LNCaP clone FGC (cell line): ENCODE measurements at regions not wholly inside any gene's neighbourhood (a gene's known extent, or its start where the extent isn't known, plus 50 kb on each side); places are given as distances from the start of the nearest gene placed in this dataset.
A peak's percentile ranks its signal among the peaks of the same experiment; 100 is the strongest.
"Not testable (repeated sequence)": the region's sequence is repeated elsewhere in the genome, so short reads cannot be mapped to it uniquely, and the experiment has no call there.

Experiments used
- DNase-seq: peaks from one replicate; pipeline ENCODE4 v3.0.0-alpha.2; 2011; ENCODE audit warnings: low read depth
- H3K4me3 ChIP-seq: 2 replicates; pipeline ENCODE4 v1.5.1; 2011; ENCODE audit warnings: mild to moderate bottlenecking, low read depth, low read length, control low read depth
- CTCF ChIP-seq: IDR thresholded peaks from 2 replicates; pipeline ENCODE4 v1.5.1; 2012; ENCODE audit warnings: mild to moderate bottlenecking; ENCODE audit not compliant: control insufficient read depth, insufficient read depth; ENCODE audit errors: extremely low read depth

GRCh38 chr22:19658967-19659804, 55.1 kb upstream of the SEPTIN5 start:
- no peak for TF ChIP-seq CTCF
- no peak for DNase-seq
- H3K4me3 ChIP-seq, result no peak overlapping the region

GRCh38 chr22:19659805-19660345, 54.4 kb upstream of the SEPTIN5 start:
- DNase-seq, result no peak

GRCh38 chr22:19660583-19660982, 53.7 kb upstream of the SEPTIN5 start:
- H3K4me3 ChIP-seq, DNase-seq: not testable (repeated sequence)

More at GRCh38 chr22:19659805-19660345, 54.4 kb upstream of the SEPTIN5 start:
- no peak for TF ChIP-seq CTCF
- H3K4me3 ChIP-seq, result no peak overlapping the region

- no peak overlapping the region for H3K4me3 ChIP-seq
- no peak for TF ChIP-seq CTCF
- no peak for DNase-seq
Observed at GRCh38 chr22:19661156-19661555, 53.1 kb upstream of the SEPTIN5 start.

- not testable (repeated sequence) for DNase-seq, H3K4me3 ChIP-seq
Observed at GRCh38 chr22:19662049-19662684, 52.1 kb upstream of the SEPTIN5 start.

- no peak for TF ChIP-seq CTCF
- H3K4me3 ChIP-seq, result no peak overlapping the region
- peak; percentile 50 for DNase-seq
Observed at GRCh38 chr22:19663286-19663815, 51.0 kb upstream of the SEPTIN5 start.

- no peak for TF ChIP-seq CTCF
- H3K4me3 ChIP-seq, result no peak overlapping the region
- DNase-seq, result no peak
Observed at GRCh38 chr22:19663821-19664355, 50.4 kb upstream of the SEPTIN5 start.

- no peak for DNase-seq
- H3K4me3 ChIP-seq, result no peak overlapping the region
- TF ChIP-seq CTCF, result no peak
Observed at GRCh38 chr22:19664406-19664805, 49.9 kb upstream of the SEPTIN5 start.
